ENCODE measurements at regions not wholly inside any gene's neighbourhood (a gene's known extent, or its start where the extent isn't known, plus 50 kb on each side); places are given as distances from the start of the nearest gene placed in this dataset.

DNA sequence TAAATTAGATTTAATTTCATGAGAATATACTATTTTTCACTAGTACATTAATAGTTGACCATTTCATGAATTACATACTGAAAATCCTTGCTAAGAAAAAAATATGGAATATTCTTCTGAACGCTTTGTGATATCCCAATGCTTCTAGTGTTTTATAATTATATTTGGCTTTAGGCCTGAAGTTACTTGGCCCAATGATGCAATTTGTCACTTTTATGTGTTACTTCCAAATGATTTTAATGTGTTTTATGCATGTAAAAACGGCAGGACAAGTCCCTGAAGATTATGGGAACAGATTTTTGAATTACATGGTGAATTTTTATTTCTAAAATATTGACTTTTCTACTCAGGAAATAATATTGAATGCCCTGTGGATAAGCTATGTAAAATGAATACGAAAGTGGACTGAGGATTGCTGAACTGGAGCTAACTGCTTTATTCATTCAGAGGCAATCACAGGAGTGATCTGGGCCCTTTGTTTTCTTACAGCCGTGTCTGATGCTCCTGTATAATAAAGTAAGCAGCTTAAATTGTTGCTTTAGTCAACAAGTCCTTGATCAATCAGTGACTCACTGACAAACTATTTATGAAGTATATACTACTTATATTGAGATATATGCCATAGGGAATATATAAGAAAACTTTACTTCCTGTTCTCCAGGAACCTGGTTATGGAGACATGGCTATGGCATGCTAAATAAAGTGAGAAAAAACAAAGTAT, 543.0 kb upstream of the RGS18 start:
- H3K4me1 ChIP-seq (ENCODE audit: low read length), result no peaks in the 10 kb centered on the region
- no peaks in the 10 kb centered on the region for H3K9me3 ChIP-seq (ENCODE audit: insufficient read depth, low read length)
- no peak overlapping the region for H3K27ac ChIP-seq (ENCODE audit: low read length)
- H2AFZ ChIP-seq (ENCODE audit: low read depth, low read length), result no peak overlapping the region
- no peaks in the 10 kb centered on the region for H4K20me1 ChIP-seq (ENCODE audit: insufficient read depth, low read length)
- H3K4me2 ChIP-seq (ENCODE audit: low read length), result no peak overlapping the region
- H3K27me3 ChIP-seq (ENCODE audit: low read depth, low read length), result no peaks in the 10 kb centered on the region
- TF ChIP-seq EZH2phosphoT487 (IDR thresholded peaks at IDR 0.05; ENCODE audit: low read depth) (no peak), CTCF (IDR thresholded peaks at IDR 0.05; ENCODE audit: low read depth, low read length) (no peak)
- no peaks in the 10 kb centered on the region for H3K79me2 ChIP-seq (ENCODE audit: low read length)
- no peaks in the 10 kb centered on the region for H3K36me3 ChIP-seq (replicated peaks; ENCODE audit: low read depth, low read length)
- H3K9ac ChIP-seq (ENCODE audit: low read length), result no peak overlapping the region
- H3K4me3 ChIP-seq (ENCODE audit: low read length), result no peak overlapping the region

DNA sequence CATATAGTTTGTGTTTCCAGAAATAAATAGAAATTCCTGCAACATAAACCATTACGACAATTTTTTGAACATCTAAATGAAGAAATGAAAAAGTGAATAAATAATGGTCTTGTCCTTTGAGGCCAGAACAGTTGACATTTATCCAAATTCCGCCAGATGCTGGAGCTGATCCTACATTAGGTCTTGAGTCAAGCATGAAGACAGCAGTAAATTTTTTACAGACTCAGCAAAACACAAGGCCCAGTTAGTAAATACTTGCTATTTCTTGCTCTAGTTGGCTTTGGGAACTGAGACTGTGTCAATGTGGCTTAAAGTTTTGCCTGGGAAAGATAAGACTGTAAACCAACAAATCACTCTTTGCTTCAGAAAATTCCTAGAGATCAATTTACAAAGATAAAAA, 540.1 kb upstream of the RGS18 start:
- H3K79me2 ChIP-seq (ENCODE audit: low read length), result no peaks in the 10 kb centered on the region
- H3K4me2 ChIP-seq (ENCODE audit: low read length), result no peak overlapping the region
- H4K20me1 ChIP-seq (ENCODE audit: insufficient read depth, low read length), result no peaks in the 10 kb centered on the region
- TF ChIP-seq EZH2phosphoT487 (IDR thresholded peaks at IDR 0.05; ENCODE audit: low read depth) (no peak), CTCF (IDR thresholded peaks at IDR 0.05; ENCODE audit: low read depth, low read length) (no peak)
- no peaks in the 10 kb centered on the region for H3K36me3 ChIP-seq (replicated peaks; ENCODE audit: low read depth, low read length)
- no peak overlapping the region for H3K4me3 ChIP-seq (ENCODE audit: low read length)
- H3K9ac ChIP-seq (ENCODE audit: low read length), result no peak overlapping the region
- no peaks in the 10 kb centered on the region for H3K27me3 ChIP-seq (ENCODE audit: low read depth, low read length)
- no peaks in the 10 kb centered on the region for H3K9me3 ChIP-seq (ENCODE audit: insufficient read depth, low read length)
- H2AFZ ChIP-seq (ENCODE audit: low read depth, low read length), result no peak overlapping the region
- H3K27ac ChIP-seq (ENCODE audit: low read length), result no peak overlapping the region
- H3K4me1 ChIP-seq (ENCODE audit: low read length), result no peaks in the 10 kb centered on the region

GRCh38 chr1:191620883-191621282, 537.4 kb upstream of the RGS18 start:
- no peaks in the 10 kb centered on the region for H3K79me2 ChIP-seq (ENCODE audit: low read length)
- H4K20me1 ChIP-seq (ENCODE audit: insufficient read depth, low read length), result no peaks in the 10 kb centered on the region
- no peak overlapping the region for H3K4me3 ChIP-seq (ENCODE audit: low read length)

DNA sequence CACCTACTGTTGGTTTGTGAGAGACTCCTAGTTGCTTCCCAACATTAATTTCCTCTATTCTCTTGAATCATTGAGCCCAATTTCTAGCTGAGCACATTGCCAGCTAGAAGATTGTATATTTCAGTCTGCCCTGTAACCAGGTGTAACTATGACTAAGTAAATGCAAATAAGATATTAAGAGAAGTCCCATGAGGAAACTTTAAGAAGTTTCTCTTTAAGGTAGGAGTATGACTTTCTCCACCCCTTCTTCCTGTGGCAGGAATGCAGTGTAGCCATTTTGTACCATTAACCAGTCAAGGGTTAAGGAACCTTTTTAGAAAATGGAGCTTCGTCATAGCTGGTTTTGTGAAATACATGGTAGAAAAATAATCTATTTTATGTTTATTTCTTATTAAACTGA, 534.2 kb upstream of the RGS18 start:
- Histone ChIP-seq H3K4me1 (ENCODE audit: low read length) (no peaks in the 10 kb centered on the region), H4K20me1 (ENCODE audit: insufficient read depth, low read length) (no peaks in the 10 kb centered on the region), H3K9me3 (ENCODE audit: insufficient read depth, low read length) (no peaks in the 10 kb centered on the region), H3K79me2 (ENCODE audit: low read length) (no peaks in the 10 kb centered on the region), H3K4me2 (ENCODE audit: low read length) (no peak overlapping the region), H3K4me3 (ENCODE audit: low read length) (no peak overlapping the region), H2AFZ (ENCODE audit: low read depth, low read length) (no peak overlapping the region), H3K36me3 (replicated peaks; ENCODE audit: low read depth, low read length) (no peaks in the 10 kb centered on the region), H3K27me3 (ENCODE audit: low read depth, low read length) (no peaks in the 10 kb centered on the region), H3K27ac (ENCODE audit: low read length) (no peak overlapping the region), H3K9ac (ENCODE audit: low read length) (no peak overlapping the region)
- no peak for TF ChIP-seq EZH2phosphoT487 (IDR thresholded peaks at IDR 0.05; ENCODE audit: low read depth)
- TF ChIP-seq CTCF (IDR thresholded peaks at IDR 0.05; ENCODE audit: low read depth, low read length), result no peak

More at GRCh38 chr1:191620883-191621282, 537.4 kb upstream of the RGS18 start:
- H3K27me3 ChIP-seq (ENCODE audit: low read depth, low read length), result no peaks in the 10 kb centered on the region
- no peaks in the 10 kb centered on the region for H3K36me3 ChIP-seq (replicated peaks; ENCODE audit: low read depth, low read length)
- no peak overlapping the region for H3K4me2 ChIP-seq (ENCODE audit: low read length)
- H2AFZ ChIP-seq (ENCODE audit: low read depth, low read length), result no peak overlapping the region
- no peak overlapping the region for H3K9ac ChIP-seq (ENCODE audit: low read length)
- TF ChIP-seq CTCF (IDR thresholded peaks at IDR 0.05; ENCODE audit: low read depth, low read length) (no peak), EZH2phosphoT487 (IDR thresholded peaks at IDR 0.05; ENCODE audit: low read depth) (no peak)
- no peaks in the 10 kb centered on the region for H3K4me1 ChIP-seq (ENCODE audit: low read length)
- H3K9me3 ChIP-seq (ENCODE audit: insufficient read depth, low read length), result no peaks in the 10 kb centered on the region
- H3K27ac ChIP-seq (ENCODE audit: low read length), result no peak overlapping the region
